ENCODE measurements at regions not wholly inside any gene's neighbourhood (a gene's known extent, or its start where the extent isn't known, plus 50 kb on each side); places are given as distances from the start of the nearest gene placed in this dataset.

GRCh38 chr1:14470802-14471201 lies 127.7 kb upstream of the KAZN start:
- no peaks in the 10 kb centered on the region for H3K4me1 Mint-ChIP-seq

GRCh38 chr1:14474856-14475255 lies 123.6 kb upstream of the KAZN start:
- H3K4me1 Mint-ChIP-seq = no peaks in the 10 kb centered on the region
- DNase-seq = no peak
- no peak overlapping the region for H3K9ac ChIP-seq (ENCODE audit: insufficient read depth, low read length, poor library complexity, severe bottlenecking)
- no peaks in the 10 kb centered on the region for H3K9me3 ChIP-seq (replicated peaks in 1 of 2; ENCODE audit: control insufficient read depth in 1 of 2, insufficient read depth in 1 of 2, low read length in 2 of 2)
- no peaks in the 10 kb centered on the region for H3K36me3 ChIP-seq (replicated peaks in 1 of 2; ENCODE audit: control insufficient read depth in 1 of 2, insufficient read depth in 2 of 2, low read length in 2 of 2)
- H2AFZ ChIP-seq (ENCODE audit: insufficient read depth, low read depth, low read length, poor library complexity, severe bottlenecking) = no peak overlapping the region
- TF ChIP-seq CTCF (IDR thresholded peaks at IDR 0.05) = no peak
- no peak overlapping the region for H3K27ac ChIP-seq (ENCODE audit: low read depth in 1 of 2, low read length in 2 of 2)
- H3K4me3 ChIP-seq (replicated peaks in 1 of 3; ENCODE audit: low read depth in 2 of 3, low read length in 3 of 3) = no peak overlapping the region
- H3K4me1 ChIP-seq (ENCODE audit: control insufficient read depth in 1 of 2, insufficient read depth in 2 of 2, low read length in 2 of 2) = no peaks in the 10 kb centered on the region
- H3K9me3 Mint-ChIP-seq = peaks cover 0 to 7% (median 0%) of the 10 kb centered on the region in 7 donors
- H4K20me1 ChIP-seq (ENCODE audit: insufficient read depth, low read length) = no peaks in the 10 kb centered on the region
- no peaks in the 10 kb centered on the region for H3K79me2 ChIP-seq (ENCODE audit: insufficient read depth, low read length)
- peaks cover 0 to 4% (median 0%) of the 10 kb centered on the region in 3 donors for H3K27me3 Mint-ChIP-seq (ENCODE audit: low read depth in 3 of 3)
- H3K27ac Mint-ChIP-seq = no peak overlapping the region
- no peak overlapping the region for H3K4me3 Mint-ChIP-seq
- 100% methylated on average over 1 of the region's 1 CpG for WGBS (ENCODE audit: insufficient coverage)
- H3K36me3 Mint-ChIP-seq = no peaks in the 10 kb centered on the region
- intact Hi-C loops (cut with micrococcal nuclease) = no loop called here
- H3K4me2 ChIP-seq (replicated peaks; ENCODE audit: extremely low read depth, low read length, poor library complexity, severe bottlenecking) = no peak overlapping the region
- no peaks in the 10 kb centered on the region for H3K27me3 ChIP-seq (ENCODE audit: control insufficient read depth in 2 of 2, insufficient read depth in 2 of 2, low read length in 2 of 2)

More at GRCh38 chr1:14470802-14471201, 127.7 kb upstream of the KAZN start:
- Mint-ChIP-seq H3K27me3 (ENCODE audit: low read depth in 3 of 3) (peaks cover 0 to 6% (median 0%) of the 10 kb centered on the region in 3 donors), H3K4me3 (no peak overlapping the region), H3K27ac (no peak overlapping the region), H3K9me3 (peaks cover 0 to 8% (median 0%) of the 10 kb centered on the region in 7 donors), H3K36me3 (no peaks in the 10 kb centered on the region)
- H3K4me2 ChIP-seq (replicated peaks; ENCODE audit: extremely low read depth, low read length, poor library complexity, severe bottlenecking) = no peak overlapping the region
- H3K4me1 ChIP-seq (ENCODE audit: control insufficient read depth in 1 of 2, insufficient read depth in 2 of 2, low read length in 2 of 2) = no peaks in the 10 kb centered on the region
- H3K9ac ChIP-seq (ENCODE audit: insufficient read depth, low read length, poor library complexity, severe bottlenecking) = no peak overlapping the region
- no peaks in the 10 kb centered on the region for H3K79me2 ChIP-seq (ENCODE audit: insufficient read depth, low read length)
- no peaks in the 10 kb centered on the region for H3K36me3 ChIP-seq (replicated peaks in 1 of 2; ENCODE audit: control insufficient read depth in 1 of 2, insufficient read depth in 2 of 2, low read length in 2 of 2)
- no peaks in the 10 kb centered on the region for H4K20me1 ChIP-seq (ENCODE audit: insufficient read depth, low read length)
- no peak for DNase-seq
- no peaks in the 10 kb centered on the region for H3K27me3 ChIP-seq (ENCODE audit: control insufficient read depth in 2 of 2, insufficient read depth in 2 of 2, low read length in 2 of 2)
- H3K4me3 ChIP-seq (replicated peaks in 1 of 3; ENCODE audit: low read depth in 2 of 3, low read length in 3 of 3) = no peak overlapping the region
- intact Hi-C loops (cut with micrococcal nuclease) = no loop called here
- WGBS (ENCODE audit: insufficient coverage) = 92% methylated on average over 2 of the region's 4 CpGs
- no peaks in the 10 kb centered on the region for H3K9me3 ChIP-seq (replicated peaks in 1 of 2; ENCODE audit: control insufficient read depth in 1 of 2, insufficient read depth in 1 of 2, low read length in 2 of 2)
- no peak for TF ChIP-seq CTCF (IDR thresholded peaks at IDR 0.05)
- H3K27ac ChIP-seq (ENCODE audit: low read depth in 1 of 2, low read length in 2 of 2) = no peak overlapping the region
- H2AFZ ChIP-seq (ENCODE audit: insufficient read depth, low read depth, low read length, poor library complexity, severe bottlenecking) = no peak overlapping the region
